ENCODE measurements at regions not wholly inside any gene's neighbourhood (a gene's known extent, or its start where the extent isn't known, plus 50 kb on each side); places are given as distances from the start of the nearest gene placed in this dataset.

GRCh38 chr12:17372508-17372907, 717.5 kb downstream of the RERGL start:
- no peaks in the 10 kb centered on the region for H3F3A ChIP-seq (ENCODE audit: low read depth)
- H3K9me2 ChIP-seq (replicated peaks; ENCODE audit: low read depth, low read length), result no peaks in the 10 kb centered on the region
- no peaks in the 10 kb centered on the region for H3K36me3 ChIP-seq (ENCODE audit: insufficient read depth, low read length)
- no peak for TF ChIP-seq EZH2phosphoT487 (IDR thresholded peaks at IDR 0.05; ENCODE audit: borderline replicate concordance)
- no peaks in the 10 kb centered on the region for H4K20me1 ChIP-seq (ENCODE audit: insufficient read depth, low read length, poor library complexity, severe bottlenecking)
- H3K9ac ChIP-seq (ENCODE audit: low read depth, low read length, poor library complexity, severe bottlenecking), result no peak overlapping the region
- no peaks in the 10 kb centered on the region for H3K9me3 ChIP-seq (ENCODE audit: insufficient read depth, low read depth, low read length)
- H3K27me3 ChIP-seq (ENCODE audit: insufficient read depth, low read length, poor library complexity, severe bottlenecking), result no peaks in the 10 kb centered on the region
- H3K79me2 ChIP-seq (ENCODE audit: insufficient read depth, low read length), result no peaks in the 10 kb centered on the region
- H3K4me1 ChIP-seq (ENCODE audit: insufficient read depth, low read length, poor library complexity, severe bottlenecking), result no peaks in the 10 kb centered on the region
- no peak overlapping the region for H3K4me3 ChIP-seq (ENCODE audit: low read length, poor library complexity, severe bottlenecking)
- H3K4me2 ChIP-seq (ENCODE audit: low read depth, low read length, poor library complexity, severe bottlenecking), result no peak overlapping the region
- H2AFZ ChIP-seq (ENCODE audit: low read length), result no peak overlapping the region

- Histone ChIP-seq H3K36me3 (ENCODE audit: insufficient read depth, low read length) (no peaks in the 10 kb centered on the region), H3K4me3 (ENCODE audit: low read length, poor library complexity, severe bottlenecking) (no peak overlapping the region), H4K20me1 (ENCODE audit: insufficient read depth, low read length, poor library complexity, severe bottlenecking) (no peaks in the 10 kb centered on the region), H3K9me3 (ENCODE audit: insufficient read depth, low read depth, low read length) (no peaks in the 10 kb centered on the region), H3F3A (ENCODE audit: low read depth) (no peaks in the 10 kb centered on the region), H3K4me1 (ENCODE audit: insufficient read depth, low read length, poor library complexity, severe bottlenecking) (no peaks in the 10 kb centered on the region), H3K9me2 (replicated peaks; ENCODE audit: low read depth, low read length) (no peaks in the 10 kb centered on the region), H3K27me3 (ENCODE audit: insufficient read depth, low read length, poor library complexity, severe bottlenecking) (no peaks in the 10 kb centered on the region), H3K79me2 (ENCODE audit: insufficient read depth, low read length) (no peaks in the 10 kb centered on the region), H3K9ac (ENCODE audit: low read depth, low read length, poor library complexity, severe bottlenecking) (no peak overlapping the region), H3K4me2 (ENCODE audit: low read depth, low read length, poor library complexity, severe bottlenecking) (no peak overlapping the region), H2AFZ (ENCODE audit: low read length) (no peak overlapping the region)
- TF ChIP-seq EZH2phosphoT487 (IDR thresholded peaks at IDR 0.05; ENCODE audit: borderline replicate concordance) (no peak), CTCF (conservative IDR thresholded peaks at IDR 0.05; ENCODE audit: low read length) (no peak)
Measured at GRCh38 chr12:17371491-17372215, 718.3 kb downstream of the RERGL start.

- H3K79me2 ChIP-seq (ENCODE audit: insufficient read depth, low read length), result no peaks in the 10 kb centered on the region
- H2AFZ ChIP-seq (ENCODE audit: low read length), result no peak overlapping the region
- H3K4me3 ChIP-seq (ENCODE audit: low read length, poor library complexity, severe bottlenecking), result no peak overlapping the region
- TF ChIP-seq EZH2phosphoT487 (IDR thresholded peaks at IDR 0.05; ENCODE audit: borderline replicate concordance) (no peak), CTCF (conservative IDR thresholded peaks at IDR 0.05; ENCODE audit: low read length) (no peak)
- no peaks in the 10 kb centered on the region for H3K9me2 ChIP-seq (replicated peaks; ENCODE audit: low read depth, low read length)
- no peaks in the 10 kb centered on the region for H3K27me3 ChIP-seq (ENCODE audit: insufficient read depth, low read length, poor library complexity, severe bottlenecking)
- H4K20me1 ChIP-seq (ENCODE audit: insufficient read depth, low read length, poor library complexity, severe bottlenecking), result no peaks in the 10 kb centered on the region
- no peaks in the 10 kb centered on the region for H3F3A ChIP-seq (ENCODE audit: low read depth)
- no peaks in the 10 kb centered on the region for H3K9me3 ChIP-seq (ENCODE audit: insufficient read depth, low read depth, low read length)
- H3K36me3 ChIP-seq (ENCODE audit: insufficient read depth, low read length), result no peaks in the 10 kb centered on the region
- no peak overlapping the region for H3K4me2 ChIP-seq (ENCODE audit: low read depth, low read length, poor library complexity, severe bottlenecking)
- H3K4me1 ChIP-seq (ENCODE audit: insufficient read depth, low read length, poor library complexity, severe bottlenecking), result no peaks in the 10 kb centered on the region
- H3K9ac ChIP-seq (ENCODE audit: low read depth, low read length, poor library complexity, severe bottlenecking), result no peak overlapping the region
Measured at GRCh38 chr12:17370621-17371020, 719.4 kb downstream of the RERGL start.

- H3K4me2 ChIP-seq (ENCODE audit: low read depth, low read length, poor library complexity, severe bottlenecking), result no peak overlapping the region
- no peaks in the 10 kb centered on the region for H4K20me1 ChIP-seq (ENCODE audit: insufficient read depth, low read length, poor library complexity, severe bottlenecking)
Measured at GRCh38 chr12:17369556-17369955, 720.4 kb downstream of the RERGL start.

More at GRCh38 chr12:17369556-17369955, 720.4 kb downstream of the RERGL start:
- Histone ChIP-seq H3K9me3 (ENCODE audit: insufficient read depth, low read depth, low read length) (no peaks in the 10 kb centered on the region), H3K36me3 (ENCODE audit: insufficient read depth, low read length) (no peaks in the 10 kb centered on the region), H3K4me1 (ENCODE audit: insufficient read depth, low read length, poor library complexity, severe bottlenecking) (no peaks in the 10 kb centered on the region), H2AFZ (ENCODE audit: low read length) (no peak overlapping the region), H3K4me3 (ENCODE audit: low read length, poor library complexity, severe bottlenecking) (no peak overlapping the region), H3K27me3 (ENCODE audit: insufficient read depth, low read length, poor library complexity, severe bottlenecking) (no peaks in the 10 kb centered on the region), H3F3A (ENCODE audit: low read depth) (no peaks in the 10 kb centered on the region), H3K79me2 (ENCODE audit: insufficient read depth, low read length) (no peaks in the 10 kb centered on the region), H3K9me2 (replicated peaks; ENCODE audit: low read depth, low read length) (no peaks in the 10 kb centered on the region), H3K9ac (ENCODE audit: low read depth, low read length, poor library complexity, severe bottlenecking) (no peak overlapping the region)
- TF ChIP-seq EZH2phosphoT487 (IDR thresholded peaks at IDR 0.05; ENCODE audit: borderline replicate concordance), result no peak
- TF ChIP-seq CTCF (conservative IDR thresholded peaks at IDR 0.05; ENCODE audit: low read length), result no peak
